HuH-7 (cell line): ENCODE measurements at regions not wholly inside any gene's neighbourhood (a gene's known extent, or its start where the extent isn't known, plus 50 kb on each side); places are given as distances from the start of the nearest gene placed in this dataset.
"Not testable (repeated sequence)": the region's sequence is repeated elsewhere in the genome, so short reads cannot be mapped to it uniquely, and the experiment has no call there.

Experiments
- DNase-seq: peaks from one replicate; pipeline ENCODE4 v3.0.0; 2011; ENCODE audit warnings: low spot score

- DNase-seq: no peak
Measured at GRCh38 chr2:35116151-35116550, 1239.4 kb upstream of the CRIM1 start.

- peak; percentile 0 for DNase-seq
Measured at GRCh38 chr2:35114765-35115164, 1240.8 kb upstream of the CRIM1 start.

- DNase-seq: not testable (repeated sequence)
Measured at GRCh38 chr2:35112367-35112766, 1243.2 kb upstream of the CRIM1 start.

GRCh38 chr2:35104309-35104708 is 1251.3 kb upstream of the CRIM1 start:
- DNase-seq: no peak

- DNase-seq: no peak
Measured at GRCh38 chr2:35099342-35099741, 1256.2 kb upstream of the CRIM1 start.

GRCh38 chr2:35082072-35082471 is 1273.5 kb upstream of the CRIM1 start:
- no peak for DNase-seq

GRCh38 chr2:35081622-35082015 is 1274.0 kb upstream of the CRIM1 start:
- DNase-seq: no peak

GRCh38 chr2:35081001-35081621 is 1274.5 kb upstream of the CRIM1 start:
- no peak for DNase-seq

- no peak for DNase-seq
Measured at GRCh38 chr2:35080231-35080910, 1275.2 kb upstream of the CRIM1 start.

- no peak for DNase-seq
Measured at GRCh38 chr2:35067420-35067819, 1288.2 kb upstream of the CRIM1 start.

- no peak for DNase-seq
Measured at GRCh38 chr2:35063836-35064235, 1291.7 kb upstream of the CRIM1 start.

GRCh38 chr2:35035883-35036282 is 1319.7 kb upstream of the CRIM1 start:
- DNase-seq: no peak

GRCh38 chr2:35033748-35034147 is 1321.8 kb upstream of the CRIM1 start:
- no peak for DNase-seq

GRCh38 chr2:35023545-35023944 is 1332.0 kb upstream of the CRIM1 start:
- DNase-seq: no peak

- DNase-seq: no peak
Measured at GRCh38 chr2:35000453-35000852, 1355.1 kb upstream of the CRIM1 start.

GRCh38 chr2:34998741-34999140 is 1356.8 kb upstream of the CRIM1 start:
- no peak for DNase-seq

- no peak for DNase-seq
Measured at GRCh38 chr2:34997779-34998178, 1357.8 kb upstream of the CRIM1 start.

GRCh38 chr2:34995196-34995595 is 1360.4 kb upstream of the CRIM1 start:
- no peak for DNase-seq

GRCh38 chr2:34991508-34992274 is 1363.9 kb upstream of the CRIM1 start:
- DNase-seq: no peak

GRCh38 chr2:34985474-34985873 is 1370.1 kb upstream of the CRIM1 start:
- DNase-seq: no peak

- DNase-seq: no peak
Measured at GRCh38 chr2:34980689-34981088, 1374.9 kb upstream of the CRIM1 start.

GRCh38 chr2:34979148-34979547 is 1376.4 kb upstream of the CRIM1 start:
- no peak for DNase-seq

GRCh38 chr2:34961822-34962221 is 1362.7 kb upstream of the FAM98A start:
- DNase-seq: no peak
